SK-N-MC (cell line): ENCODE measurements at regions not wholly inside any gene's neighbourhood (a gene's known extent, or its start where the extent isn't known, plus 50 kb on each side); places are given as distances from the start of the nearest gene placed in this dataset.
A peak's percentile ranks its signal among the peaks of the same experiment; 100 is the strongest.
"Not testable (repeated sequence)": the region's sequence is repeated elsewhere in the genome, so short reads cannot be mapped to it uniquely, and the experiment has no call there.

Experiments used
- DNase-seq: peaks from one replicate; pipeline ENCODE4 v3.0.0-alpha.2; 2011; ENCODE audit warnings: low read depth, low spot score
- H3K27ac ChIP-seq: fragments of 200-600 bp; sonication (generic); 2 replicates; pipeline ENCODE4 v1.5.1; 2016; ENCODE audit warnings: mixed run types
- H3K36me3 ChIP-seq: fragments of 200-600 bp; sonication (generic); 2 replicates; pipeline ENCODE4 v1.6.1; 2017; ENCODE audit warnings: antibody characterized with exemption, low read length, mixed read lengths; ENCODE audit not compliant: insufficient read depth
- H3K4me3 ChIP-seq: fragments of 200-600 bp; sonication (generic); 2 replicates; pipeline ENCODE4 v1.5.1; 2016
- H3K9ac ChIP-seq: fragments of 200-600 bp; sonication (generic); 2 replicates; pipeline ENCODE4 v1.8.0; 2017; ENCODE audit warnings: mixed run types, mixed read lengths; ENCODE audit not compliant: insufficient read length
- H3K9me3 ChIP-seq: fragments of 200-600 bp; sonication (generic); 2 replicates; pipeline ENCODE4 v1.6.1; 2017; ENCODE audit warnings: low read depth, mild to moderate bottlenecking, antibody characterized with exemption, low read length, moderate library complexity, mixed read lengths
- EZH2 ChIP-seq: fragments of 200-600 bp; sonication (generic); IDR thresholded peaks from one replicate; pipeline ENCODE4 v1.6.1; 2017; ENCODE audit warnings: antibody characterized with exemption
- FOXP2 ChIP-seq: optimal IDR thresholded peaks from 2 replicates; pipeline ENCODE3; 2011; ENCODE audit warnings: mild to moderate bottlenecking, moderate library complexity; ENCODE audit not compliant: insufficient read depth; ENCODE audit errors: extremely low read length, control extremely low read depth
- POLR2AphosphoS5 ChIP-seq: IDR thresholded peaks from 2 replicates; pipeline ENCODE4 v1.6.1; 2012; ENCODE audit warnings: mild to moderate bottlenecking, low read depth, low read length, borderline replicate concordance

GRCh38 chr4:133323670-133324069 is 174.6 kb downstream of the PCDH10 start:
- TF ChIP-seq EZH2 (no peak), POLR2AphosphoS5 (no peak), FOXP2 (no peak)

GRCh38 chr4:133320576-133321170 is 171.6 kb downstream of the PCDH10 start:
- no peak overlapping the region for H3K27ac ChIP-seq
- no peak overlapping the region for H3K9ac ChIP-seq
- no peak overlapping the region for H3K4me3 ChIP-seq
- TF ChIP-seq EZH2 (no peak), FOXP2 (no peak), POLR2AphosphoS5 (no peak)
- H3K36me3 ChIP-seq, result no peaks in the 10 kb centered on the region
- H3K9me3 ChIP-seq, result no peaks in the 10 kb centered on the region
- peak; percentile 18 for DNase-seq

More at GRCh38 chr4:133323670-133324069, 174.6 kb downstream of the PCDH10 start:
- Histone ChIP-seq H3K4me3 (no peak overlapping the region), H3K36me3 (no peaks in the 10 kb centered on the region), H3K9me3 (no peaks in the 10 kb centered on the region), H3K9ac (no peak overlapping the region), H3K27ac (no peak overlapping the region)
- DNase-seq, result no peak

GRCh38 chr4:133316909-133317308 is 167.8 kb downstream of the PCDH10 start:
- H3K4me3 ChIP-seq, result no peak overlapping the region
- TF ChIP-seq EZH2 (no peak), POLR2AphosphoS5 (no peak), FOXP2 (no peak)
- no peak for DNase-seq
- H3K9ac ChIP-seq, result no peak overlapping the region
- no peaks in the 10 kb centered on the region for H3K36me3 ChIP-seq
- H3K9me3 ChIP-seq, result no peaks in the 10 kb centered on the region
- no peak overlapping the region for H3K27ac ChIP-seq

- H3K9me3 ChIP-seq, result no peaks in the 10 kb centered on the region
- H3K27ac ChIP-seq, result no peak overlapping the region
- H3K36me3 ChIP-seq, result no peaks in the 10 kb centered on the region
- no peak overlapping the region for H3K9ac ChIP-seq
- H3K4me3 ChIP-seq, result no peak overlapping the region
- no peak for DNase-seq
- TF ChIP-seq EZH2, result no peak
- no peak for TF ChIP-seq FOXP2
- TF ChIP-seq POLR2AphosphoS5, result no peak
Observed at GRCh38 chr4:133314991-133315390, 165.9 kb downstream of the PCDH10 start.

GRCh38 chr4:133287396-133287795 is 138.3 kb downstream of the PCDH10 start:
- TF ChIP-seq POLR2AphosphoS5 (no peak), FOXP2 (no peak), EZH2 (no peak)
- H3K9me3 ChIP-seq, result no peaks in the 10 kb centered on the region
- H3K4me3 ChIP-seq, result no peak overlapping the region
- no peak for DNase-seq
- no peaks in the 10 kb centered on the region for H3K36me3 ChIP-seq
- no peak overlapping the region for H3K9ac ChIP-seq
- H3K27ac ChIP-seq, result no peak overlapping the region

- Histone ChIP-seq H3K36me3 (no peaks in the 10 kb centered on the region), H3K9me3 (no peaks in the 10 kb centered on the region), H3K27ac (no peak overlapping the region), H3K9ac (no peak overlapping the region), H3K4me3 (no peak overlapping the region)
- TF ChIP-seq EZH2, result no peak
- TF ChIP-seq POLR2AphosphoS5, result no peak
- no peak for TF ChIP-seq FOXP2
- no peak for DNase-seq
Observed at GRCh38 chr4:133278591-133278990, 129.5 kb downstream of the PCDH10 start.

GRCh38 chr4:133277940-133278339 is 128.8 kb downstream of the PCDH10 start:
- not testable (repeated sequence) for H3K36me3 ChIP-seq, H3K9me3 ChIP-seq, DNase-seq, H3K27ac ChIP-seq, H3K4me3 ChIP-seq, H3K9ac ChIP-seq

- H3K36me3 ChIP-seq, result no peaks in the 10 kb centered on the region
- TF ChIP-seq FOXP2 (no peak), POLR2AphosphoS5 (no peak), EZH2 (no peak)
- no peak for DNase-seq
- no peaks in the 10 kb centered on the region for H3K9me3 ChIP-seq
- H3K4me3 ChIP-seq, result no peak overlapping the region
- H3K9ac ChIP-seq, result no peak overlapping the region
- no peak overlapping the region for H3K27ac ChIP-seq
Observed at GRCh38 chr4:133275246-133275645, 126.2 kb downstream of the PCDH10 start.

GRCh38 chr4:133273401-133273800 is 124.3 kb downstream of the PCDH10 start:
- Histone ChIP-seq H3K9ac (no peak overlapping the region), H3K27ac (no peak overlapping the region), H3K36me3 (no peaks in the 10 kb centered on the region), H3K4me3 (no peak overlapping the region), H3K9me3 (no peaks in the 10 kb centered on the region)
- DNase-seq, result no peak
- TF ChIP-seq EZH2, result no peak
- TF ChIP-seq FOXP2, result no peak
- no peak for TF ChIP-seq POLR2AphosphoS5
